ENCODE measurements at regions not wholly inside any gene's neighbourhood (a gene's known extent, or its start where the extent isn't known, plus 50 kb on each side); places are given as distances from the start of the nearest gene placed in this dataset.

DNA sequence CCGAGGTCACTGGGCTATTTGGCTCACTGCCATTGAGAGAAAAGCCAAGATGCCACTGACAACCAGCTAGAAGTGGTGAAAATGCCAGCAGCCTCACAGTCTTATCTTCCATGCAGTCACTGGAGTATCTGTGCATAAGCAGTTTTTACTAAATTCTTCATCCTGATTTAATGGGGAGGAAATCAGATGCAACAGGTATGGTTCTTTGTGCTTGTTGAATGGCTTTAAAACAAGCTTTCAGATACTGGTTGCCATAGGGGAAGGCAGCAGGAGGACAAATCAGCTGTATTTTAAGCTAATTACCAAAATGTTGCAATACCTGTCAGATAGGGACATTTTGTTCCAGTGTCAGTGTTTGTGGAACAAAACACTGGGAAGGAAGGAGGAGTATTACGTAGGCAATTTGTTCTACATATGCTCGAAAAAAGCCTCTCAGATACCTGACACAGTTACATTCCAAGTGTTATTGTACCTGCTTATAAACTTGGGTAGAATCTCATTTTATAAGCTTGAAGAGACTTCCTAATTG lies 54.1 kb upstream of the ARHGAP5 start:
- DNase-seq (ENCODE audit: low read depth) = no peak

GRCh38 chr14:32023540-32023939 lies 53.6 kb upstream of the ARHGAP5 start:
- DNase-seq (ENCODE audit: low read depth) = no peak

GRCh38 chr14:32027255-32027939 lies 49.7 kb upstream of the ARHGAP5 start:
- peak; percentile 58 for DNase-seq (ENCODE audit: low read depth)

Measured in M059J (cell line).